ENCODE measurements at regions not wholly inside any gene's neighbourhood (a gene's known extent, or its start where the extent isn't known, plus 50 kb on each side); places are given as distances from the start of the nearest gene placed in this dataset.

DNA sequence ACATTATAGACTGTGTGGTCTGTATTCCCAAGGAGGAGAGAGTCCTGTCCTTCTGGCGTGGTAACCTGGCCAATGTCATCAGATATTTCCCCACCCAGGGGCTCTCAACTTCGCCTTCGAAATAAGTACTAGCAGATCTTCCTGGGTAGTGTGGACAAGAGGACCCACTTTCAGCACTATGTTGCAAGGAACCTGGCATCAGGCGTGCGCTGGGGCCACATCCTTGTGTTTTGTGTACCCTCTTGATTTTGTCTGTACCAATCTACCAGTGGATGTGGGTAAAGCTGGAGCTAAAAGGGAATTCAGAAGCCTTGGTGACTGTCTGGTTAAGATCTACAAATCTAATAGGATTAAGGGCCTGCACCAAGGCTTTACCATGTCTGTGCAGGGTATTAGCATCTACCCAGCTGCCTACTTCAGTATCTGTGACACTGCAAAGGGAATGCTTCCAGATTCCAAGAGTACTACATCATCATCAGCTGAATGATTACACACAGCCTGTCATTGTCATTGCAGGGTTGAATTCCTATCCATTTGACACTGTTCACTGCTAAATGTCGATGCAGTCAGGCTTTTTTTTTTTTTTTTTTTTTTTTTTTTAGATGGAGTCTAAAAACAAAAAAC, 148.0 kb downstream of the PRR20E start:
- TF ChIP-seq CTCF (IDR thresholded peaks at IDR 0.05) = no peak
- TF ChIP-seq, protein P1, sequence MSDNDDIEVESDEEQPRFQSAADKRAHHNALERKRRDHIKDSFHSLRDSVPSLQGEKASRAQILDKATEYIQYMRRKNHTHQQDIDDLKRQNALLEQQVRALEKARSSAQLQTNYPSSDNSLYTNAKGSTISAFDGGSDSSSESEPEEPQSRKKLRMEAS (CRISPR knock-in tag; IDR thresholded peaks at IDR 0.05) = no peak
- no peak for TF ChIP-seq SP1 (CRISPR knock-in tag; conservative IDR thresholded peaks at IDR 0.05)
- TF ChIP-seq GTF2I (CRISPR knock-in tag; conservative IDR thresholded peaks at IDR 0.05) = no peak
- TF ChIP-seq, protein P2, sequence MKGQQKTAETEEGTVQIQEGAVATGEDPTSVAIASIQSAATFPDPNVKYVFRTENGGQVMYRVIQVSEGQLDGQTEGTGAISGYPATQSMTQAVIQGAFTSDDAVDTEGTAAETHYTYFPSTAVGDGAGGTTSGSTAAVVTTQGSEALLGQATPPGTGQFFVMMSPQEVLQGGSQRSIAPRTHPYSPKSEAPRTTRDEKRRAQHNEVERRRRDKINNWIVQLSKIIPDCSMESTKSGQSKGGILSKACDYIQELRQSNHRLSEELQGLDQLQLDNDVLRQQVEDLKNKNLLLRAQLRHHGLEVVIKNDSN (CRISPR knock-in tag; IDR thresholded peaks at IDR 0.05) = no peak
- no peak for TF ChIP-seq ATF3 (CRISPR knock-in tag; conservative IDR thresholded peaks at IDR 0.05)
- no peak for TF ChIP-seq NR3C1 (CRISPR knock-in tag; conservative IDR thresholded peaks at IDR 0.05; ENCODE audit: low read depth)
